Choroid plexus epithelial cell (primary cell): ENCODE measurements at regions not wholly inside any gene's neighbourhood (a gene's known extent, or its start where the extent isn't known, plus 50 kb on each side); places are given as distances from the start of the nearest gene placed in this dataset.
A peak's percentile ranks its signal among the peaks of the same experiment; 100 is the strongest.

Experiments
- DNase-seq: peaks from one replicate; pipeline ENCODE4 v3.0.0-alpha.2; 2010; ENCODE audit warnings: low read depth
- H3K4me3 ChIP-seq: 2 replicates; pipeline ENCODE4 v1.5.1; 2011; ENCODE audit warnings: low read depth, mild to moderate bottlenecking, control low read depth, low read length, moderate library complexity
- TF ChIP-seq, protein P1 (sequence below): conservative IDR thresholded peaks from 2 replicates; pipeline ENCODE4 v1.5.1; 2011; ENCODE audit warnings: low read depth, mild to moderate bottlenecking, control low read depth, inconsistent platforms, low read length, moderate library complexity

GRCh38 chr21:39084073-39084472 is 99.2 kb downstream of the PSMG1 start:
- DNase-seq, result no peak
- TF ChIP-seq, protein P1, sequence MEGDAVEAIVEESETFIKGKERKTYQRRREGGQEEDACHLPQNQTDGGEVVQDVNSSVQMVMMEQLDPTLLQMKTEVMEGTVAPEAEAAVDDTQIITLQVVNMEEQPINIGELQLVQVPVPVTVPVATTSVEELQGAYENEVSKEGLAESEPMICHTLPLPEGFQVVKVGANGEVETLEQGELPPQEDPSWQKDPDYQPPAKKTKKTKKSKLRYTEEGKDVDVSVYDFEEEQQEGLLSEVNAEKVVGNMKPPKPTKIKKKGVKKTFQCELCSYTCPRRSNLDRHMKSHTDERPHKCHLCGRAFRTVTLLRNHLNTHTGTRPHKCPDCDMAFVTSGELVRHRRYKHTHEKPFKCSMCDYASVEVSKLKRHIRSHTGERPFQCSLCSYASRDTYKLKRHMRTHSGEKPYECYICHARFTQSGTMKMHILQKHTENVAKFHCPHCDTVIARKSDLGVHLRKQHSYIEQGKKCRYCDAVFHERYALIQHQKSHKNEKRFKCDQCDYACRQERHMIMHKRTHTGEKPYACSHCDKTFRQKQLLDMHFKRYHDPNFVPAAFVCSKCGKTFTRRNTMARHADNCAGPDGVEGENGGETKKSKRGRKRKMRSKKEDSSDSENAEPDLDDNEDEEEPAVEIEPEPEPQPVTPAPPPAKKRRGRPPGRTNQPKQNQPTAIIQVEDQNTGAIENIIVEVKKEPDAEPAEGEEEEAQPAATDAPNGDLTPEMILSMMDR, result no peak
- no peak overlapping the region for H3K4me3 ChIP-seq

- peak; percentile 30 for DNase-seq
Measured at GRCh38 chr21:39083377-39084008, 99.8 kb downstream of the PSMG1 start.

GRCh38 chr21:39082656-39083376 is 100.4 kb downstream of the PSMG1 start:
- DNase-seq, result no peak
- H3K4me3 ChIP-seq, result no peak overlapping the region
- TF ChIP-seq, protein P1, result no peak

More at GRCh38 chr21:39083377-39084008, 99.8 kb downstream of the PSMG1 start:
- H3K4me3 ChIP-seq, result no peak overlapping the region
- TF ChIP-seq, protein P1, result no peak

GRCh38 chr21:39080366-39080765 is 102.9 kb downstream of the PSMG1 start:
- H3K4me3 ChIP-seq, result no peak overlapping the region
- no peak for DNase-seq
- TF ChIP-seq, protein P1, result no peak

- TF ChIP-seq, protein P1, result no peak
- DNase-seq, result peak; percentile 78
- H3K4me3 ChIP-seq, result no peak overlapping the region
Measured at GRCh38 chr21:39079617-39080016, 103.6 kb downstream of the PSMG1 start.

- DNase-seq, result no peak
- H3K4me3 ChIP-seq, result no peak overlapping the region
- TF ChIP-seq, protein P1, result no peak
Measured at GRCh38 chr21:39078322-39079065, 104.8 kb downstream of the PSMG1 start.
